ENCODE measurements at regions not wholly inside any gene's neighbourhood (a gene's known extent, or its start where the extent isn't known, plus 50 kb on each side); places are given as distances from the start of the nearest gene placed in this dataset.
A peak's percentile ranks its signal among the peaks of the same experiment; 100 is the strongest.
"Not testable (repeated sequence)": the region's sequence is repeated elsewhere in the genome, so short reads cannot be mapped to it uniquely, and the experiment has no call there.

DNA sequence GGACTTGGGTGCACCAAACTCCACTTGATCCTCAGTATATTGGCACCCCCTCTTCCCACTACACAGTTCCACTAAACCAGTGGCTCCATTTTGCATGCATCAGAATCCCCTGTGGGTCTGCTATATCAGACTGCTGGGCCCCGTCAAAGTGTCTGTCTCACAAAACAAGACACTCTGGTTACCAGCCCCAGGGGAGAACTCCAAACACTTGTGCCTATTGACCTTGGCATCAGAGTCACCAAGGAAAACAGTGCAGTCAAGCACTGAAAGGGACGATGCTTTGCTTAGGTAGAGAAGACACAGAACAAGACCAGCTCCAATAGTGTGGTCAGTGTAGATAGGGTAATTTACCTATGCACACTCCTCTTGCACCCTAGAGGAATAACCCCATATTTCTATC is 205.8 kb upstream of the RAI14 start:
- DNase-seq = no peak

- peak; percentile 45 for DNase-seq
Measured at GRCh38 chr5:34452170-34452828, 203.8 kb upstream of the RAI14 start.

DNA sequence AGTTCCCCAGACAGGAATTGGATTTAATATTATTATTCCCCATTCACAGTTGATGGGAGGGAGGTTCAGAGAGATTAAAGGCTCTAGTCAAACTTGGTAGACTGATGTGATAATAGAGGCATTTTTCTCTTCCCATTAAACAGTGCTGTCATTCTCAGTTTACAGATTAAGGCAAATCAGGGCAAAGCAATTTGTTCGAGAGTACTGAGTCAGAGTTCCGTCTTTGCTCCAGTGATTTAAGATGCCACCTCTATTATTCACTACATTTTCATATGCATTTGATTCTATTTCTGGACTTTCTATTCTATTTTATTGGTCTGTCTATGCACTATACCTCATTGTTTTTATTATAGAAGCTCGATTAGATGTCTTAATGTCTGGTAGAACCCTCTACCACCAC is 201.0 kb upstream of the RAI14 start:
- DNase-seq = no peak

GRCh38 chr5:34459908-34460307 is 196.2 kb upstream of the RAI14 start:
- DNase-seq = no peak

DNA sequence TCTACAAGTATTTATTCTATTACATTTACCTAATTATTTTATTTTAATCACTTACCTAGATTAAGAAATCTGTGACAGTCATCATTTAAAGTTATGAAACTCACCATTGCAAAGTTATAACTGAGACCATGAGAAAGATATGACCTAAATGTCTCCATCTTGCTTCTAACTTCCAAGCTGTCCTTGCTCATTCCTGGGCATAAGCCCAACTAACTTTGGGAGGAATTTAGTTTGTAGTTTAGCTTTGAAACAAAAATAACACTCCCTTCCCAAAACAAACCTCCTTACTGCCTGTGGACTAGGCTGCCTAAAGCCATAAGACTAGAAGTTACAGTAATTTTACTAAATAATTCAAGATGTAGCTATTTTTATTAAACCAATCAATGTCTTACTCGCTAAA is 195.6 kb upstream of the RAI14 start:
- no peak for DNase-seq

DNA sequence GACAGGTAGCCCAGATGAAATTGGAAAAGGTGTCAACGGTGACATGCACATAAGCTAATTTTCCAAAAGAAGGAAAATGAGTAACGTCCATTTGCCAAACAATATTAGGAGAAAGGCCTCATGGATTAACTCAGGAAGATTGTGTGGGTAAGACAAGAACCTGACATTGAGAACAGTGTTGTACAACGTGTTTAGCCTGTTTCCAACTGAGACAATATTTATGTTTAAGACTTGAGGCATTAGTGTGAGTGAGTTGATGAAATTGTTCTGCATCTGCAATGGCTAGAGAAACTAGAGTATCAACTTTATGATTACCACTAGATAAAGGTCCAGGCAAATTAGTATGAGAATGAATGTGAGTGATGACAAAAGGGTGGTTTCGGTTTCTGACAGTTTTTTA is 191.3 kb upstream of the RAI14 start:
- no peak for DNase-seq

- peak; percentile 68 for DNase-seq
Measured at GRCh38 chr5:34465301-34465700, 190.8 kb upstream of the RAI14 start.

DNA sequence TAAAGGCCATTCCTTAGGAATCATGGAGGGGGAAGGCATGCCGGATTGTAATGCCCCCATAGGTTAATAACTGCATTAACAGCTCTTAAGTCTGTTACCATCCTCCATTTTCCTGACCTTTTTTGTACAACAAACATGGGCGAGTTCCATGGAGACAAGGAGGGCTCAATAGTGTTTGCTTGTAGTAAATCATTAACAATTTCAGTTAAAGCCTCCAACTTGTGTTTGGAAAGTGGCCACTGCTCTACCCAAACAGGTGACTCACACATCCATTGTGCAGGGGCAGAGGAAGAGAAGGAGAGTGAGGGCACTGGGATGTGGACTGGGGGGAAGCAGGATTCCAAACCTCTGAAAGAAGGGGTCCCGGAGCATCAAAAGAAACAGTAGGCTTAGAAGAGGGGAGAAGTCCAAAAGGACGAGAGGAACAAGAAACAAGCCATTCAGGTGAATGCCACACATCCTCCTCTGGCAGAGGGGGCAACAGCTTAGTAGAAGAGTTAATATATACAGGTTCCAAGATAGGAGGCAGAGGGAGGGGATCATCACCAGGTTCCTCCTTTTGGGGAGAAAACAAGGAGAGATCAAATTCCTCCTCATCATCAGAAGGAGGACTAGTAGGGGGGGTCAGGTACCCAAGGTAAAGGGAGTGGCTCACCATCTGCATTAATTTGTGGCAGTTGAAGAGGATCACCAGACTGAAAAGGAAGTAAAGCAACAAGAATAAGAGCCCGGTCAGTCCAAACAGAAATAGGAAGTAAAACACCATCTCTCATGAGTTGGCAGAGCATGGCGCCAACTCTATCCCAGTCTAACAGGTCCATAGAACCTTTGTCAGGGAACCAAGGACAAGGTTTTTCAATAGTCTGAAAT is 189.4 kb upstream of the RAI14 start:
- not testable (repeated sequence) for DNase-seq

DNA sequence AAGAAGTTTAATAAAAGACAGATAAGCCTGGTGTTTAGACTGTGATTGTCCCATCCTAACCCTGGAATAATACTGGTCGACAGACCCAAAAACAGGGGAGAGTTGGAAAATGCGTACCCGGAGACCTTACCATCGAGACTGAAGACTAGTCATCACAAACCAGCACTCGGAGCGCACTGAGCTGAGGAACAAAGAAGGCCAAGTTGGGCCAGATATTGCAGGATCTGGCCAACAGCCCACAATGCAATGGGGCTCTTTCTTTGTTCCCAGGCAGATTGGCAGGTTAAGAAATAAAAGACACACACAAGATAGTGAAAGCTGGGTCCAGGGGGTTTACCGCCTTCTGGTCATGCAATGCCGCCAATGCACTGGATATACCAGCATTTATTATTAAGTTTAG is 188.7 kb upstream of the RAI14 start:
- no peak for DNase-seq

- DNase-seq = not testable (repeated sequence)
Measured at GRCh38 chr5:34467984-34468383, 188.1 kb upstream of the RAI14 start.

- DNase-seq = no peak
Measured at GRCh38 chr5:34469971-34470370, 186.2 kb upstream of the RAI14 start.

DNA sequence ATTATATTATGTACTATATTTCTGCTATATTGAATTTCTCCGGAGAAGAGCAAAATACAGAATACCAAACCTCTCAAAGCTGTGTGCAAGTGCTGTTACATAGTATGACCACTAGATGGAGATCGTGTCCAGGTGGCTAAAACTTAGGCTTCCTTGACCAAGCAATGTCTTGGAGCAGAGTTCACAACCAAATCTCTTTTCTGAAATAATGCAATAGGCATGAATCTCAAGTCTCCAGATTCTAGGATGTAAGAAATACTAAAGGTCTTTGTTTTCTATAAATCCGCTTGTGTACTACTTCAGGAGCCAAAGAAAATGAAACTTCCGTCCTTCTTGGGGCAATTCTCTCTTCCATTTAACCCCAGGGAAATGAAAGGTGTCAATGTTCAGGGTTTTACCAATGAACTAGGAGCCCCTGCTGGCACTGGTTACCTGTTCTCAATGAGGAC is 181.5 kb upstream of the RAI14 start:
- peak; percentile 67 for DNase-seq

DNA sequence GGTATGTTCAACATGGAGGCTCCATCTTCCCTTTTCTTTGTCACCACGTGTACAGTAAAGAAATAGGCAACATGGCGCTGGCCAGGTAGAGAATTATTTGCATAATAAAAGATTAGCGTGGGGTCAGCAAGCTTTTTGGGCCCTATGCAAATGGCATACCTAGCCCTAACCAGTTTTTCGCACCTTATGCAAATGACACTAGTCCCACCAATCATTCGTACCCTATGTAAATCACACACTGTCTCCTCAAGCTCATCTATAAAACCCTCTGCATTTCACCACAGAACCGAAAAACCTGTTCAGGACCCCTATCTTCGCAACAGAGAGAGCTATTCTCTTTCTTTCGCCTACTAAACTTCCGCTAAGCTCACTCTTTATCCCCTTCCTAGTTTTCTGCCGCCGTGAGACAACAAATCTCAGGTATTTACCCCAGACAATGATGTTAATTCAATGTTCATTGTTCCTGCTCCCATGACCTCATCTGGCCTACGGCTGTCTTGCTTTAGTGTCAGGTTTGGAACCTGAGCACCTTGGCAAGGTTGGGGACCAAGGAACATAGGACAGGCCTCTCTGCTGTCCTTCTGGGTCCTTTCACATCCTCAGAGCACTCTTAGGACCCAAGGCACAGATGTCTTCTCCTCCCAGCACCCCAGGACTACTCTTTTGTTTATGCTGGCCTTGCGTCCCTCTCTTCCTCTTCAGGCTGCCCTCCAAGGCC is 180.7 kb upstream of the RAI14 start:
- no peak for DNase-seq

GRCh38 chr5:34476941-34477565 is 179.1 kb upstream of the RAI14 start:
- no peak for DNase-seq

DNA sequence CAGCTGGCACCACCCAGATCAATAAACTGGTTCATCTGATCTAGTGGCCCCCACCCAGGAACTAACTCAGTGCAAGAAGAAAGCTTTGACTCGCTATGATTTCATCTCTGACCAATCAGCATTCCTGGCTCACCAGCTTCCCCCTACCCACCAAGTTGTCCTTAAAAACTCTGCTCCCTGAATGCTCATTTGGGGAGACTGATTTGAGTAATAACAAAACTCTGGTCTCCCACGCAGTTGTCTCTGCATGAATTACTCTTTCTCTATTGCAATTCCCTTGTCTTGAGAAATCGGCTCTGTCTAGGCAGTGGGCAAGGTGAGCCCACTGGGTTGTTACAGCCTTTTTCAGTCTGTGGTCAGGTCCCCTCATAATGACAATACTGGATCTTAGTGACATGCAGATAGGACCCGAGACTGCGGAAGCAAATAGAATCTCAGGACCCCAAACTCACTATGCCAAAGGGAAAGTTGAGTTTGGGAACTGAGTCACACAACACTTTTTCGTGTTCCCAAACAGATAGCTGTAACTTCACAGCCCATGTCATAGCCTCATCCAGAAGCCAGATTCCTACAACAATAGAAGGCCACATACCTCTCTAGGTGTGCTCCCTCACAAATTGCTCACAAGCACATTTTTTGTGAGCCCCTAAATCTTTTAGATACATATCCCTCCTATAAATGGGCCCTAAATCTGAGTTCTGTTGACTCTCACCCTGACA is 175.2 kb upstream of the RAI14 start:
- DNase-seq = no peak

DNA sequence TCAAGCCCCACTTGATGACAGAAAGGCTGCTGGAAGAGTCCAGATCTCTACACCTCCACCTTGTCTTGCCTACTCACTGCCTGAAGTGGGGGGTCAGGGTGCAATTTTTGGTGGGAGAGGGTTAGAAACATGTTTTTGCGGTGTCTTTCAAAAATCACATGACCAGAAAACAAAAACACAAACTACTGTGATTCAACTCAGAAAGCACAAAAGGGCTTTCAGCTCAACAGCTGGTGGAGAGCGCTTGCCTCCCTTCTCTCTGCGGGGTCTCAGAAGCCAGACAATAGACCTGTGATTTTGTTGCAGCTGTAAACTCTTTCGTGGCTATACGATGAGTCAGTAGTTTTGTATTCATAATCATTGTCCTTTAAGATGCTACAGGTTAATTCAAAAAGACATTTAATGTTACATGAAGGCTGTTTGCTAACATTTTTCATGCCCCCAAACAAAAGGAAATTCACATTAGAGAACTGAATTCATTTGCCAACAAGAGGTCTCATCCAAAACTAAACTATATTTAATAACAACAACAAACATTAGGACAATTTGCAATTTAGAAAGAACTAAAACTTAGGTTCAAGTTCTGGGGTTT is 172.6 kb upstream of the RAI14 start:
- no peak for DNase-seq

GRCh38 chr5:34484216-34484920 is 171.8 kb upstream of the RAI14 start:
- no peak for DNase-seq

- no peak for DNase-seq
Measured at GRCh38 chr5:34485768-34486030, 170.4 kb upstream of the RAI14 start.

DNA sequence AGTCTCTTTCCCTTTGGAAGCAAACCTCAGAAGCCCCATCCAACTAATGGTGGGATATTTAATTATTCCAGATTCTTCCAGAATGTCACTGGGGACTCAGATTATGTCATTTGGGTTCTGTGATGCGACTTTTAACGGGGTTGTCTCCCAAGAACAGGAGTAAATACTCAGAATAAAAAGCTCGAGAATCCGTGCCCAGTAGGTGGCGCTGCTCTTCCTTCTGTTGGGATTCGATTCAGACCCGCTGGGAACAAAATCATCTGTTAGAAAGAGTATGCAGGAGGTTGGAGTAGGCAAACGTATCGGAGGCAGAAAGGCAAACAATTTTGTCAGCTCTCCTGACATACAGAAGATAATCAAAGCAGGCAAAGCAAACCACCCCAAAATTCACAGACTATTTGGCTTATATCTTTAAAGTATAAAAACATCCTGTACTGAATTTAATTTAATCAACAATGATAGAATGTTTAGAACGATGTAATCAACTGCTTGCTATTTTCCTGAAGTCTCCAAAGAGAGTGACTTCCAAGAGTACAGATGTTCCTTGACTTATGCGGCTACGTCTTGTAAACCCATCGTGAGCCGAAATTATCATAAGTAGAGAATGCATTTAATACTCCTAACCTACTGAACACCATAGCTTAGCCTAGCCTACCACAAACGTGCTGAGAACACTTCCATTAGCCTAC is 169.8 kb upstream of the RAI14 start:
- peak; percentile 88 for DNase-seq

- DNase-seq = no peak
Measured at GRCh38 chr5:34486849-34487158, 169.3 kb upstream of the RAI14 start.

GRCh38 chr5:34487159-34487879 is 168.8 kb upstream of the RAI14 start:
- DNase-seq = peak; percentile 88

Data from EL (cell line).